ENCODE measurements at regions not wholly inside any gene's neighbourhood (a gene's known extent, or its start where the extent isn't known, plus 50 kb on each side); places are given as distances from the start of the nearest gene placed in this dataset.

DNA sequence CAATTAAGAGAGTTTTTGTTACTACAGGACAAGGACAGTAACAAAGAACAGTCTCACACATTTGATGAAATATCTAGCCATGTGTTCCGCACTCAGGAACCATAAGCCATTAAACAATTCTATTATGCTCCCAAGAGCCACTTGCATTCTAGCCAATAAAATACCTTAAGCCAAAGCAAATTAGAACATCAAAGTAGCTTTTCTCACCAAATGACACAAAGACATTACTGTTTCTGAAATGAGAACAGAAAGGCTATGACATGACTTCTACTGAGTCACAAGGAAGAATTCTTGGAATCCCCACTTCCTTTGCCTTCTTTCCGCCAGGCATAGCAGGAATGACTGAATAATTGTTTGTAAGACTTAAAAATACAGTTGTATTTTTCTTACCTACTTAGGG, 445.8 kb downstream of the ATP23 start:
- H3K27me3 Mint-ChIP-seq = peaks cover 6% of the 10 kb centered on the region
- intact Hi-C loops (cut with micrococcal nuclease) = no loop called here
- H2AFZ ChIP-seq (ENCODE audit: insufficient read depth, low read depth, low read length, poor library complexity, severe bottlenecking) = no peak overlapping the region
- H3K9me3 ChIP-seq (ENCODE audit: control extremely low read depth in 1 of 3, control insufficient read depth in 2 of 3, insufficient read depth in 1 of 3, low read length in 2 of 3) = no peaks in the 10 kb centered on the region
- no peaks in the 10 kb centered on the region for H3K4me1 ChIP-seq (ENCODE audit: control insufficient read depth in 2 of 2, insufficient read depth in 2 of 2, low read length in 2 of 2)
- no peaks in the 10 kb centered on the region for H4K20me1 ChIP-seq (ENCODE audit: control insufficient read depth, insufficient read depth, low read length, poor library complexity, severe bottlenecking)
- no peak overlapping the region for H3K27ac Mint-ChIP-seq
- ATAC-seq (ENCODE audit: low read depth) (no peak), DNase-seq (no peak)
- TF ChIP-seq, protein P1, sequence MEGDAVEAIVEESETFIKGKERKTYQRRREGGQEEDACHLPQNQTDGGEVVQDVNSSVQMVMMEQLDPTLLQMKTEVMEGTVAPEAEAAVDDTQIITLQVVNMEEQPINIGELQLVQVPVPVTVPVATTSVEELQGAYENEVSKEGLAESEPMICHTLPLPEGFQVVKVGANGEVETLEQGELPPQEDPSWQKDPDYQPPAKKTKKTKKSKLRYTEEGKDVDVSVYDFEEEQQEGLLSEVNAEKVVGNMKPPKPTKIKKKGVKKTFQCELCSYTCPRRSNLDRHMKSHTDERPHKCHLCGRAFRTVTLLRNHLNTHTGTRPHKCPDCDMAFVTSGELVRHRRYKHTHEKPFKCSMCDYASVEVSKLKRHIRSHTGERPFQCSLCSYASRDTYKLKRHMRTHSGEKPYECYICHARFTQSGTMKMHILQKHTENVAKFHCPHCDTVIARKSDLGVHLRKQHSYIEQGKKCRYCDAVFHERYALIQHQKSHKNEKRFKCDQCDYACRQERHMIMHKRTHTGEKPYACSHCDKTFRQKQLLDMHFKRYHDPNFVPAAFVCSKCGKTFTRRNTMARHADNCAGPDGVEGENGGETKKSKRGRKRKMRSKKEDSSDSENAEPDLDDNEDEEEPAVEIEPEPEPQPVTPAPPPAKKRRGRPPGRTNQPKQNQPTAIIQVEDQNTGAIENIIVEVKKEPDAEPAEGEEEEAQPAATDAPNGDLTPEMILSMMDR (IDR thresholded peaks at IDR 0.05) = no peak
- TF ChIP-seq EZH2 (IDR thresholded peaks at IDR 0.05; ENCODE audit: borderline replicate concordance, insufficient read depth, low read depth, low read length, poor library complexity, severe bottlenecking) = no peak
- WGBS (ENCODE audit: insufficient coverage) = 86% methylated on average over 1 of the region's 2 CpGs
- no peak overlapping the region for H3K9ac ChIP-seq (ENCODE audit: low read length)
- H3K4me3 ChIP-seq (ENCODE audit: control extremely low read depth in 1 of 5, extremely low read depth in 1 of 5, insufficient read depth in 1 of 5, low read depth in 2 of 5, low read length in 4 of 5) = no peak overlapping the region
- H3K4me1 Mint-ChIP-seq = no peaks in the 10 kb centered on the region
- CTCF ChIA-PET = no interaction called here
- H3K4me3 Mint-ChIP-seq = no peak overlapping the region
- H3K27ac ChIP-seq (ENCODE audit: low read length in 2 of 2) = no peak overlapping the region
- H3K36me3 ChIP-seq (replicated peaks in 1 of 2; ENCODE audit: control extremely low read depth in 1 of 2, control insufficient read depth in 1 of 2, extremely low read depth in 1 of 2, insufficient read depth in 2 of 2, low read length in 1 of 2) = no peaks in the 10 kb centered on the region
- no peaks in the 10 kb centered on the region for H3K79me2 ChIP-seq (ENCODE audit: control insufficient read depth, insufficient read depth, low read length)
- no peaks in the 10 kb centered on the region for H3K9me3 Mint-ChIP-seq (ENCODE audit: insufficient read depth)
- H3K27me3 ChIP-seq (replicated peaks in 1 of 4; ENCODE audit: control extremely low read depth in 1 of 4, control insufficient read depth in 3 of 4, insufficient read depth in 4 of 4, low read length in 3 of 4) = peaks cover 0 to 4% (median 0%) of the 10 kb centered on the region in 4 experiments
- no peak overlapping the region for H3K4me2 ChIP-seq (replicated peaks; ENCODE audit: low read depth, low read length, poor library complexity, severe bottlenecking)
- POLR2A ChIA-PET = no interaction called here

DNA sequence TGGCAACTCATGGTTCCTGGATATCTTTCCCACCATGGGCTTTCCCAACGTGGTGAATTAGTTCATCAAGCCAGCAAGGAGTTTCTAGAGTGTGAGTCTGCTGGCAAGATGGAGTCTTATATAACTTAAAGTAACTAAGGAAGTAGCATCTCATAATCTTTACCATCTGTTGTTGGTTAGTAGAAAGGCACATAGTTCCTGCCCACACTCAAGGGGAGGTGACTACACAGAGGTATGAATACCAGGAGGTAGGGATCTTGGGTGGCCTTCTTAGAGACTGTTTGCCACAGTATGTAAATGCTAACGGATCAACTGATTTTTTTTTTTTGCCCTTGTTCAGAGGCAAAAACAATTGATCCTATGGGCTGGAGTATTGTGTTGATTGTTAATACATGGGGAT, 446.9 kb downstream of the ATP23 start:
- Histone ChIP-seq H3K9ac (ENCODE audit: low read length) (no peak overlapping the region), H3K27me3 (replicated peaks in 1 of 4; ENCODE audit: control extremely low read depth in 1 of 4, control insufficient read depth in 3 of 4, insufficient read depth in 4 of 4, low read length in 3 of 4) (no peaks in the 10 kb centered on the region), H2AFZ (ENCODE audit: insufficient read depth, low read depth, low read length, poor library complexity, severe bottlenecking) (no peak overlapping the region), H4K20me1 (ENCODE audit: control insufficient read depth, insufficient read depth, low read length, poor library complexity, severe bottlenecking) (no peaks in the 10 kb centered on the region), H3K4me1 (ENCODE audit: control insufficient read depth in 2 of 2, insufficient read depth in 2 of 2, low read length in 2 of 2) (no peaks in the 10 kb centered on the region), H3K27ac (ENCODE audit: low read length in 2 of 2) (no peak overlapping the region), H3K79me2 (ENCODE audit: control insufficient read depth, insufficient read depth, low read length) (no peaks in the 10 kb centered on the region), H3K4me3 (ENCODE audit: control extremely low read depth in 1 of 5, extremely low read depth in 1 of 5, insufficient read depth in 1 of 5, low read depth in 2 of 5, low read length in 4 of 5) (no peak overlapping the region), H3K9me3 (ENCODE audit: control extremely low read depth in 1 of 3, control insufficient read depth in 2 of 3, insufficient read depth in 1 of 3, low read length in 2 of 3) (no peaks in the 10 kb centered on the region), H3K36me3 (replicated peaks in 1 of 2; ENCODE audit: control extremely low read depth in 1 of 2, control insufficient read depth in 1 of 2, extremely low read depth in 1 of 2, insufficient read depth in 2 of 2, low read length in 1 of 2) (no peaks in the 10 kb centered on the region), H3K4me2 (replicated peaks; ENCODE audit: low read depth, low read length, poor library complexity, severe bottlenecking) (no peak overlapping the region)
- WGBS (ENCODE audit: insufficient coverage) = 100% methylated on average over 1 of the region's 2 CpGs
- TF ChIP-seq EZH2 (IDR thresholded peaks at IDR 0.05; ENCODE audit: borderline replicate concordance, insufficient read depth, low read depth, low read length, poor library complexity, severe bottlenecking) = no peak
- TF ChIP-seq, protein P1 (IDR thresholded peaks at IDR 0.05) = no peak
- H3K9me3 Mint-ChIP-seq (ENCODE audit: insufficient read depth) = no peaks in the 10 kb centered on the region
- peaks cover 6% of the 10 kb centered on the region for H3K27me3 Mint-ChIP-seq
- no peak for DNase-seq
- ChIA-PET CTCF (no interaction called here), POLR2A (no interaction called here)
- ATAC-seq (ENCODE audit: low read depth) = no peak
- no peak overlapping the region for H3K27ac Mint-ChIP-seq
- intact Hi-C loops (cut with micrococcal nuclease) = no loop called here
- H3K4me1 Mint-ChIP-seq = no peaks in the 10 kb centered on the region
- H3K4me3 Mint-ChIP-seq = no peak overlapping the region

All from B cell (primary cell).